Keratinocyte (primary cell): ENCODE measurements at regions not wholly inside any gene's neighbourhood (a gene's known extent, or its start where the extent isn't known, plus 50 kb on each side); places are given as distances from the start of the nearest gene placed in this dataset.

ENCODE experiments used
- EZH2 ChIP-seq: IDR thresholded peaks from one replicate; pipeline ENCODE4 v1.6.1; 2012; ENCODE audit warnings: inconsistent platforms, mild to moderate bottlenecking, low read length, moderate library complexity
- TF ChIP-seq, protein P1 (sequence below), 3 experiments: IDR thresholded peaks in 1 of 3; conservative IDR thresholded peaks in 1 of 3; optimal IDR thresholded peaks in 1 of 3; 2 replicates in 2 of 3; 3 replicates in 1 of 3; pipeline versions ENCODE3 to v1.5.1; 2011; ENCODE audit warnings: low read length in 3 of 3, mild to moderate bottlenecking in 3 of 3, moderate library complexity in 2 of 3, control low read depth in 1 of 3, inconsistent platforms in 1 of 3; ENCODE audit not compliant: insufficient read depth in 2 of 3; ENCODE audit errors: extremely low read depth in 1 of 3

DNA sequence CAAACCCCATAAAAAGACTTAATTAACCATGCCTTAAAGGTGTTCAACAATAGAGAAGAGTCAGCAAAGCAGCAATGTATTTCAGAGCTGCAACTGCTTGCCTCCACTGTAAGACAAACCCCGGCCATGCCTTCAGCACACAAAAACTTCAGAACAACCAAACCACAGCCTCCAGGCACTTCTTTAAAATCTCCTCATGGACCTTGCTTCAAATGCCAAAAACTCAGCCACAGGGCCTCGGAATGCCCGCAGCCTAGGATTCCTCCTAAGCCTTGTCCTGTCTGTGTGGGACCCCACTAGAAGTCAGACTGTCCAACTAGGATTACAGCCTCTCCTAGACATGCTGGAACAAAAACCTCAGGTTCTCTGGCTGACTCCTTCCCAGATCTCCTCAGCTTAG lies 208.1 kb upstream of the DUSP10 start:
- TF ChIP-seq, protein P1, sequence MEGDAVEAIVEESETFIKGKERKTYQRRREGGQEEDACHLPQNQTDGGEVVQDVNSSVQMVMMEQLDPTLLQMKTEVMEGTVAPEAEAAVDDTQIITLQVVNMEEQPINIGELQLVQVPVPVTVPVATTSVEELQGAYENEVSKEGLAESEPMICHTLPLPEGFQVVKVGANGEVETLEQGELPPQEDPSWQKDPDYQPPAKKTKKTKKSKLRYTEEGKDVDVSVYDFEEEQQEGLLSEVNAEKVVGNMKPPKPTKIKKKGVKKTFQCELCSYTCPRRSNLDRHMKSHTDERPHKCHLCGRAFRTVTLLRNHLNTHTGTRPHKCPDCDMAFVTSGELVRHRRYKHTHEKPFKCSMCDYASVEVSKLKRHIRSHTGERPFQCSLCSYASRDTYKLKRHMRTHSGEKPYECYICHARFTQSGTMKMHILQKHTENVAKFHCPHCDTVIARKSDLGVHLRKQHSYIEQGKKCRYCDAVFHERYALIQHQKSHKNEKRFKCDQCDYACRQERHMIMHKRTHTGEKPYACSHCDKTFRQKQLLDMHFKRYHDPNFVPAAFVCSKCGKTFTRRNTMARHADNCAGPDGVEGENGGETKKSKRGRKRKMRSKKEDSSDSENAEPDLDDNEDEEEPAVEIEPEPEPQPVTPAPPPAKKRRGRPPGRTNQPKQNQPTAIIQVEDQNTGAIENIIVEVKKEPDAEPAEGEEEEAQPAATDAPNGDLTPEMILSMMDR (optimal IDR thresholded peaks at IDR 0.05 in 1 of 3, IDR thresholded peaks at IDR 0.05 in 1 of 3, conservative IDR thresholded peaks at IDR 0.05 in 1 of 3; ENCODE audit: extremely low read depth in 1 of 3, insufficient read depth in 2 of 3, low read length in 3 of 3): no peak
- no peak for TF ChIP-seq EZH2
